ACHN (cell line): ENCODE measurements at regions not wholly inside any gene's neighbourhood (a gene's known extent, or its start where the extent isn't known, plus 50 kb on each side); places are given as distances from the start of the nearest gene placed in this dataset.

Experiments used
- DNase-seq: peaks from one replicate; pipeline ENCODE4 v3.0.0-alpha.2; 2015
- in situ Hi-C: cut with HindIII; loops from 2 replicates; pipeline ENCODE4 v1.10.0; 2017; ENCODE audit warnings: low sequenced_read_pairs, low pct_ligation_motif_present, low pct_unique_long_range_greater_than_20kb

GRCh38 chr14:71483154-71483553 is 449.1 kb upstream of the RGS6 start:
- in situ Hi-C loops, result no loop called here
- no peak for DNase-seq

- in situ Hi-C loops, result no loop called here
- DNase-seq, result no peak
Observed at GRCh38 chr14:71485833-71486232, 446.4 kb upstream of the RGS6 start.

- no peak for DNase-seq
- in situ Hi-C loops, result no loop called here
Observed at GRCh38 chr14:71486279-71486678, 445.9 kb upstream of the RGS6 start.

GRCh38 chr14:71487449-71487848 is 444.8 kb upstream of the RGS6 start:
- DNase-seq, result no peak
- in situ Hi-C loops, result no loop called here

- DNase-seq, result no peak
- in situ Hi-C loops, result no loop called here
Observed at GRCh38 chr14:71487941-71488340, 444.3 kb upstream of the RGS6 start.

- DNase-seq, result no peak
- in situ Hi-C loops, result no loop called here
Observed at GRCh38 chr14:71488703-71489191, 443.5 kb upstream of the RGS6 start.

- in situ Hi-C loops, result no loop called here
- DNase-seq, result no peak
Observed at GRCh38 chr14:71489742-71490141, 442.5 kb upstream of the RGS6 start.

GRCh38 chr14:71491931-71492330 is 440.3 kb upstream of the RGS6 start:
- in situ Hi-C loops, result no loop called here

GRCh38 chr14:71492346-71492745 is 439.9 kb upstream of the RGS6 start:
- DNase-seq, result no peak
- in situ Hi-C loops, result no loop called here

More at GRCh38 chr14:71491931-71492330, 440.3 kb upstream of the RGS6 start:
- DNase-seq, result no peak

GRCh38 chr14:71497645-71498086 is 434.6 kb upstream of the RGS6 start:
- in situ Hi-C loops, result no loop called here
- peak; percentile 38 for DNase-seq

- no peak for DNase-seq
- in situ Hi-C loops, result no loop called here
Observed at GRCh38 chr14:71498212-71498611, 434.0 kb upstream of the RGS6 start.

- no peak for DNase-seq
- in situ Hi-C loops, result no loop called here
Observed at GRCh38 chr14:71499018-71499417, 433.2 kb upstream of the RGS6 start.

- in situ Hi-C loops, result no loop called here
- no peak for DNase-seq
Observed at GRCh38 chr14:71507681-71508080, 424.5 kb upstream of the RGS6 start.

GRCh38 chr14:71508901-71509300 is 423.3 kb upstream of the RGS6 start:
- DNase-seq, result no peak
- in situ Hi-C loops, result no loop called here

GRCh38 chr14:71511152-71511551 is 421.1 kb upstream of the RGS6 start:
- DNase-seq, result no peak
- in situ Hi-C loops, result no loop called here

GRCh38 chr14:71514941-71515919 is 417.0 kb upstream of the RGS6 start:
- in situ Hi-C loops, result no loop called here
- DNase-seq, result no peak

- no peak for DNase-seq
- in situ Hi-C loops, result no loop called here
Observed at GRCh38 chr14:71521238-71522135, 410.7 kb upstream of the RGS6 start.

- no peak for DNase-seq
- in situ Hi-C loops, result no loop called here
Observed at GRCh38 chr14:71523630-71524319, 408.5 kb upstream of the RGS6 start.
